Keratinocyte (primary cell): ENCODE measurements at regions not wholly inside any gene's neighbourhood (a gene's known extent, or its start where the extent isn't known, plus 50 kb on each side); places are given as distances from the start of the nearest gene placed in this dataset.

Source experiments
- DNase-seq: peaks from one replicate; pipeline ENCODE4 v3.0.0-alpha.2; 2011; ENCODE audit warnings: low read depth, missing footprints, low spot score
- FAIRE-seq: peaks from 2 replicates; lab custom pipeline; 2011; peaks lifted over from hg19 to GRCh38; lab: Jason Lieb, UNC
- H2AFZ ChIP-seq: 2 replicates; pipeline ENCODE4 v1.6.0; 2012; ENCODE audit warnings: low read length, control low read depth, inconsistent platforms; ENCODE audit not compliant: control insufficient read depth
- H3K27ac ChIP-seq: 2 replicates; pipeline ENCODE4 v1.5.1; 2011; ENCODE audit warnings: low read length; ENCODE audit not compliant: control insufficient read depth, insufficient read depth
- H3K27me3 ChIP-seq: 3 replicates; pipeline ENCODE4 v1.6.0; 2011; ENCODE audit warnings: low read length; ENCODE audit not compliant: control insufficient read depth, insufficient read depth; ENCODE audit errors: extremely low read depth
- H3K36me3 ChIP-seq, 2 experiments: 2 replicates in 1 of 2; 3 replicates in 1 of 2; pipeline ENCODE4 v1.5.1; 2011; ENCODE audit warnings: low read length in 2 of 2, mild to moderate bottlenecking in 1 of 2; ENCODE audit not compliant: control insufficient read depth in 2 of 2, insufficient read depth in 2 of 2; ENCODE audit errors: extremely low read depth in 1 of 2
- H3K4me1 ChIP-seq: 3 replicates; pipeline ENCODE4 v1.5.1; 2011; ENCODE audit warnings: low read length; ENCODE audit not compliant: control insufficient read depth, insufficient read depth; ENCODE audit errors: extremely low read depth
- H3K4me2 ChIP-seq: 3 replicates; pipeline ENCODE4 v1.6.0; 2011; ENCODE audit warnings: low read depth, low read length; ENCODE audit not compliant: control insufficient read depth, insufficient read depth; ENCODE audit errors: extremely low read depth
- H3K4me3 ChIP-seq, 3 experiments: fragments of 200-600 bp in 1 of 3; sonication (generic) in 1 of 3; 2 replicates in 2 of 3; 3 replicates in 1 of 3; pipeline ENCODE4 v1.5.1; 2011 to 2016; ENCODE audit warnings: low read length in 3 of 3, mild to moderate bottlenecking in 3 of 3, control low read depth in 2 of 3, inconsistent platforms in 1 of 3, low read depth in 1 of 3, mixed read lengths in 1 of 3, mixed run types in 1 of 3, moderate library complexity in 1 of 3; ENCODE audit not compliant: control insufficient read depth in 2 of 3, insufficient read depth in 2 of 3; ENCODE audit errors: extremely low read depth in 1 of 3
- H3K79me2 ChIP-seq: 2 replicates; pipeline ENCODE4 v1.6.0; 2012; ENCODE audit warnings: low read length; ENCODE audit not compliant: control insufficient read depth, insufficient read depth
- H3K9ac ChIP-seq: 3 replicates; pipeline ENCODE4 v1.6.0; 2011; ENCODE audit warnings: low read length; ENCODE audit not compliant: control insufficient read depth, insufficient read depth; ENCODE audit errors: extremely low read depth
- H3K9me1 ChIP-seq: 3 replicates; pipeline ENCODE4 v1.6.0; 2011; ENCODE audit warnings: low read length; ENCODE audit not compliant: control insufficient read depth, insufficient read depth; ENCODE audit errors: extremely low read depth
- H3K9me3 ChIP-seq: 2 replicates; pipeline ENCODE4 v1.5.1; 2012; ENCODE audit warnings: low read depth, low read length; ENCODE audit not compliant: control insufficient read depth
- H4K20me1 ChIP-seq: 3 replicates; pipeline ENCODE4 v1.6.0; 2011; ENCODE audit warnings: low read length; ENCODE audit not compliant: control insufficient read depth, insufficient read depth; ENCODE audit errors: extremely low read depth
- CTCF ChIP-seq, 3 experiments: IDR thresholded peaks in 1 of 3; conservative IDR thresholded peaks in 1 of 3; optimal IDR thresholded peaks in 1 of 3; 2 replicates in 2 of 3; 3 replicates in 1 of 3; pipeline versions ENCODE3 to v1.5.1; 2011; ENCODE audit warnings: low read length in 3 of 3, mild to moderate bottlenecking in 3 of 3, moderate library complexity in 2 of 3, control low read depth in 1 of 3, inconsistent platforms in 1 of 3; ENCODE audit not compliant: insufficient read depth in 2 of 3; ENCODE audit errors: extremely low read depth in 1 of 3
- EZH2 ChIP-seq: IDR thresholded peaks from one replicate; pipeline ENCODE4 v1.6.1; 2012; ENCODE audit warnings: inconsistent platforms, mild to moderate bottlenecking, low read length, moderate library complexity
- dilution Hi-C: fragments of 300-500 bp; cut with MboI; formaldehyde crosslinking; loops from one replicate; pipeline ENCODE4 v1.7.0; 2020; ENCODE audit warnings: low sequenced_read_pairs; ENCODE audit not compliant: extremely low pct_ligation_motif_present

- peaks cover 9% of the 10 kb centered on the region for H3K4me1 ChIP-seq
- no peak for FAIRE-seq
- no peak overlapping the region for H2AFZ ChIP-seq
- TF ChIP-seq CTCF (optimal IDR thresholded peaks at IDR 0.05 in 1 of 3, IDR thresholded peaks at IDR 0.05 in 1 of 3, conservative IDR thresholded peaks at IDR 0.05 in 1 of 3; ENCODE audit: extremely low read depth in 1 of 3, insufficient read depth in 2 of 3, low read length in 3 of 3) (no peak), EZH2 (no peak)
- DNase-seq = no peak
- no peak overlapping the region for H3K4me2 ChIP-seq
- no peak overlapping the region for H3K27ac ChIP-seq
- H3K9me3 ChIP-seq = no peaks in the 10 kb centered on the region
- no peak overlapping the region for H3K9ac ChIP-seq
- no peaks in the 10 kb centered on the region for H3K9me1 ChIP-seq
- H3K4me3 ChIP-seq = no peak overlapping the region
- H3K79me2 ChIP-seq = no peaks in the 10 kb centered on the region
- H4K20me1 ChIP-seq = no peaks in the 10 kb centered on the region
- H3K36me3 ChIP-seq = no peaks in the 10 kb centered on the region
- dilution Hi-C loops = no loop called here
- no peaks in the 10 kb centered on the region for H3K27me3 ChIP-seq
Measured at GRCh38 chr1:109822749-109823542, 59.2 kb upstream of the EPS8L3 start.

- Histone ChIP-seq H3K4me1 (peaks cover 9% of the 10 kb centered on the region), H3K27ac (no peak overlapping the region), H3K27me3 (no peaks in the 10 kb centered on the region), H3K4me2 (no peak overlapping the region), H3K9ac (no peak overlapping the region), H3K4me3 (no peak overlapping the region), H4K20me1 (no peaks in the 10 kb centered on the region), H3K36me3 (no peaks in the 10 kb centered on the region), H3K9me3 (no peaks in the 10 kb centered on the region), H2AFZ (no peak overlapping the region), H3K79me2 (no peaks in the 10 kb centered on the region), H3K9me1 (no peaks in the 10 kb centered on the region)
- TF ChIP-seq EZH2 (no peak), CTCF (optimal IDR thresholded peaks at IDR 0.05 in 1 of 3, IDR thresholded peaks at IDR 0.05 in 1 of 3, conservative IDR thresholded peaks at IDR 0.05 in 1 of 3; ENCODE audit: extremely low read depth in 1 of 3, insufficient read depth in 2 of 3, low read length in 3 of 3) (no peak)
- DNase-seq = no peak
- dilution Hi-C loops = no loop called here
- no peak for FAIRE-seq
Measured at GRCh38 chr1:109821831-109822745, 58.4 kb upstream of the EPS8L3 start.
